ENCODE measurements at regions not wholly inside any gene's neighbourhood (a gene's known extent, or its start where the extent isn't known, plus 50 kb on each side); places are given as distances from the start of the nearest gene placed in this dataset.

- TF ChIP-seq CTCF (IDR thresholded peaks at IDR 0.05; ENCODE audit: low read length) (no peak), EZH2 (IDR thresholded peaks at IDR 0.05; ENCODE audit: borderline replicate concordance, low read length) (no peak)
Observed at GRCh38 chr2:118508282-118508681, 339.2 kb downstream of the EN1 start.
